ENCODE measurements at regions not wholly inside any gene's neighbourhood (a gene's known extent, or its start where the extent isn't known, plus 50 kb on each side); places are given as distances from the start of the nearest gene placed in this dataset.

DNA sequence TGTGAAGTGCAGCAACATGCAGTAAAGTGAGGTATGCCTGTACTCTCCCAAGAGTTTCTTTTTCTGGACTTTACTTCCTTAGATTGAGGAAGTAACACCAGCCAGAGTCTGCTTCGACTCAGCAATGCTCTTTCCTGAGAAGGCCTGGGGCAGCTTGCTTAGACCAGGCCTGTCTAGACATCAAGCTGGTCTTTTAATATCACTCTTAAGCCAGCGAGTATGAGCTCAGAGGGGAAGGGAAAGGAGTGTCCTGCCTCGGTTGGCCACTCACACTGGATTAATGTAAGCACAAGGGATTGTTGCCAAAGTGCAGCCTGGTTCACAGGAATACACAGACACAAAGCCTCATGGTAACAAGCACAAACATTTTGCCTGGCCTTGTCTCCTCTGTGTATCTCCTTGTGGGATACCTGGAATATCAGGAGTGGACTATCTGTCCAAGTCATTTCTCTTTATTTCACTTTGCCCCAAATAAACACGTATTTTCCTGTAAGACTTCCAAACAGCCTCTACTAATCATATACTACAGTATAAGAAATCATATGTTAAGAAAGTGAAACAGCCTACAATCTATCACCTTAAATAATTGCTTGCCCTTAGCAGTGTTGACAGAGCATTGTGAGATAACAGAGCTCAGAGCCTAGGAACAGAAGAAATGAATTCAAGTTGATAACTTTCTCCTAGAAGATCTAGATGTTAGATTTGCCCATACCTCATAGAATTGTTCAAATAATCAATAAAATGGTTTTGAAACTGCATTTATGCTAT, 121.2 kb upstream of the DAAM1 start:
- no peak for DNase-seq

DNA sequence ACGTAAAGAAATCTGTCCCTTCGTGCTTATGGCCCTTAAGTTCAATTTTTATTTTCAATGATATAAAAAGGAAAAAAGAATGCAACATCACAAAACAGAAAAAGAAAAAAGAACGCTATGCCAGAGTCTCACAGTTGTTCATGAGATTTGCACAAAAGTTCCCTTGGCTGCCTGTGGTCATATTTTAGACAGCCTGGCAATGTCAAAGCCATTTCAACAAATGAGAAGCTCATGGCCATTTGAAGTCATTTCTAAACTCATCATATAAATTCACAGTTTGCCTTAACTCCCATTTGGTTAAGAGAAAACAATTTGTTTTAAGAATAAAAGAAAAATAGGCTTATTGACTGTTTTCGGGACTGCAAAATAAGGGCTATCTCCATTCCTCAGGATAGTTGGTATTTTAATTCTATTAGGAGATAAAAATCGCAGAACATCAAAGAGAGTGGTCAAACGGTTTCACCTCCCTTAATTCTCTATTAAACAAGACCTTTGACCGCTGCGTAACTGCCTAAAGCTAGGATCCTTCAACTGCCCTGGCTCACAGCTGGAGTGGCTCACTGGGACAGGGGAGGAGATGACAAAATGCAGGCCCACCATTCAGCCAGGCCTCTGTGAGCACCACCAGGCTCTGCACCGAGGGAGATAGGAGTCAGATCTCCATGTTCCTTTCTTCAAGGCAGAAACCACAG, 119.2 kb upstream of the DAAM1 start:
- no peak for DNase-seq

DNA sequence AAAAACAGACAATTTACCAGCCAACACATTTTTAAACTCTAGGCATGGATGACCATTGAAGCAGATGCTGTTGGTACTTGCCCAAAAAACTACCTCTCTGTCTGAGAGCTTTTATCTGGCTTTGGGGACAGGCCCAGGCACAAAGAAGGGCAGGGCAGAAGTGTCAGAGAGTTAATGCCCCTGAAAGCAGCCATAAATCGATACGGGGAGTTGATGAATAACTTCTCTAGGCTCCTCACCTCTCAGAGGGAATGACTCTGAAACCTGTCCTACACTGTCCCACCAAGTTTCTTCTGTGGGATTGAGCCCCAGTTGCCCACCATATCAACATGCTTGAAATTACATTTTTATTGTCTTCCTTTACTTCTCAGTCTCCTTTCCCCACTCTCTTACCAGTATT, 113.0 kb upstream of the DAAM1 start:
- no peak for DNase-seq

- no peak for DNase-seq
Measured at GRCh38 chr14:59081720-59082119, 106.7 kb upstream of the DAAM1 start.

GRCh38 chr14:59085207-59085739, 103.2 kb upstream of the DAAM1 start:
- no peak for DNase-seq

GRCh38 chr14:59086241-59086882, 102.1 kb upstream of the DAAM1 start:
- DNase-seq: no peak

DNA sequence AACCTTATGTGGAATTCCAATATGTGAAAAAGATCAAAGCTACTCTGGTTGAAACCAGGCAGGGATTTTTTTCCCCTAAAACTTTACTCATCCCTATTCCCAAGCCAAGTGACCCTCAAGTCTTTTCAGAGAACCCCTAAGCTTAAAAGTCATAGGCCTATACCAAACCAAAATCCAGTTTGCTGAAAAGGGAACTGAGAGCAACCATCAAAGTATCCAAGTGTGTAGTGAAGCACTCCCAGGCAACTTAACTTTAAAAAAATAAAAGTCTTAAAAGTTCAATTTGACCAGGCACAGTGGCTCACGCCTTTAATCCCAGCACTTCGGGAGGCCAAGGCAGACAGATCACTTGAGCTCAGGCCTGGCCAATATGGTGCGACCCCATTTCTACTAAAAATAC, 101.2 kb upstream of the DAAM1 start:
- no peak for DNase-seq

DNA sequence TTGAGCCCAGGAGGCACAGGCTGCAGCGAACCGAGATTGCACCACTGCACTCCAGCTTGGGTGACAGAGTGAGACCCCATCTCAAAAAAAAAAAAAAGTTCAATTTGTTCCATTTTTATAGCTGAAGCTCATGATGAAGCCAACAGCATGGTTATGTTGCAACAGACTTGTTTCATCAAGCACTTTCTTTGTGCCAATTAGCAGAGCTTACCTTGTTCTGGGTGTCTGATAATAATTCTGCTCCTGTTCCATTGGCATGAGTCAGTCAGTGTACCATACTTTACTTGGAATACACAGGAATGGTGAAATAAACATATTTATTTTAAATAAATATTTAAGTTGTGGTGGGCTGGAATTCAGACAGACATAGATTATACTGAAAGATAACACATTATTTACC, 100.8 kb upstream of the DAAM1 start:
- no peak for DNase-seq

DNA sequence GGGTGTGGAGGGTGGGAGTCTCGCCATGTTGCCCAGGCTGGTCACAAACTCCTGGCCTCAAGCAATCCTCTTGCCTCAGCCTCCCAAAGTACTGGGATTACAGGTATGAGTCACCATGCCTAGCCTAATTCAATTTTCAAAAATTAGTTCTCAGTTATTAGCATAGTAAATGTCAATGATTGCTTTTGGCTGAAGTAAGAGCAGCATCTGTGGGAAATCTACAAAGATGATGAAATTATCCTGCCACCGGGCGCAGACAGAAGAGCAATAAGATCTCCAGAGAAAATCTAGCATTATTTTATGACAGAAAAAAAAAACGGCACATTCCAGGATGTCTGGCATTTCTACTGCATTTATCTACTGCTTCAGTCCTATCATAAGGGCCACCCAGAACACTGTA, 97.9 kb upstream of the DAAM1 start:
- DNase-seq: no peak

GRCh38 chr14:59091404-59091803, 97.1 kb upstream of the DAAM1 start:
- DNase-seq: no peak

GRCh38 chr14:59091976-59092375, 96.5 kb upstream of the DAAM1 start:
- DNase-seq: no peak

DNA sequence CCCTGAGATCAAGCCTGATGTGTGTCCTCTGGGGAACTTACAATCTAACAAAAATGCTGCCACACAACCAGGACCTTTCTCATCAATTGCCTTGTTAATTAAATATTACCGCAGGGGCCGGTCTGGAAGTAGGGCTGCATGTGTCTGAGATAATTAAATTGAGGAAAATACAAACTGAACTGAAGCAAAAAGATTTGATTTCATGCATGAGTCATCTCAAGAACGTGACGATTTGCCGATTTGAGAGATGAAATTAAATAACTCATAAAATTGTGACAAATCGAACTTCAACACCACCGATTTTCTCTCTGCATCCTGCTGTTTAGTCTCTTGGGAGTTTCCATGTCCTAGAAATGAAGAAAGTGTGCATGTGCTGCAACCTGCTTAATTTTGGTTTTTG, 94.6 kb upstream of the DAAM1 start:
- DNase-seq: no peak

- no peak for DNase-seq
Measured at GRCh38 chr14:59096303-59096702, 92.2 kb upstream of the DAAM1 start.

GRCh38 chr14:59097681-59098080, 90.8 kb upstream of the DAAM1 start:
- DNase-seq: no peak

GRCh38 chr14:59098377-59098776, 90.1 kb upstream of the DAAM1 start:
- no peak for DNase-seq

- DNase-seq: no peak
Measured at GRCh38 chr14:59100205-59100604, 88.3 kb upstream of the DAAM1 start.

GRCh38 chr14:59101476-59101875, 87.0 kb upstream of the DAAM1 start:
- no peak for DNase-seq

DNA sequence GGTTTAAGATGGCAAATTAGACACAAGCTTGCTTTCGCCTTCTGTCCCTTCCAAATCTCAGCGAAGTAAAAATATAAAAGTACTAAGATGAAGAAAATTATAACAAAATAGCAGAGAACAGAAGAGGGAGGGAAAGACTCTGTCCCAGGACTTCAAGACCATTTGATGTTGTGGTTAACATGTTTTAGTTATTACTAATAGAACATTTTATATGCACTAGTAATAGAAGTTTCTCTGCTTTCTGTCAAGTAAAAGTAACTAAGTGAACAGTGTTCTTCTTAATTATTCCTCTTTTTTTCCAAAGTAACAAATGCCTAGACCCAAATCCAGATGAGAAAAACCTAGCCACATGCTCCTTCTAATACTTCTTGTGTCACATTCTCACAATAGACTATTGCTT, 85.1 kb upstream of the DAAM1 start:
- DNase-seq: no peak

- no peak for DNase-seq
Measured at GRCh38 chr14:59107819-59108218, 80.6 kb upstream of the DAAM1 start.

DNA sequence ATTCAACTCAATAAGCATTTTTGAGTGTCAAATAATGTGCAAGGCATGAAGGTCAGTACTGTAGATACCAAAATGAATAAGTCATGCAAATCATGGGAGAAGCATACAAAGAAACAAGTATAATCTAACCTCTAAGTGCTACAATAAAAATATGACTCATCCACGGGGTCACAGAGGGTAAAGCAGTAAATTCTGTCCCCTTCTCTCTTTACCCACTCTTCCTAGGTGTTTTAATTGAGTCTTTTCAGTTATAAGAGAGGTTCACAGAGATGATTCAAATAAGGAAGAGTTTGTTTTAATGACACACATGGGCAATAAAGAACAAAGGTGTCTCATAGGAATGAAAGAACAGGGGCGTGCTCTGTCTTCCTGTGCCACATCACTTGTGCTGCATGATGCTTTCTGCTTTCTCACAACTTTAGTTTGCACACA, 71.5 kb upstream of the DAAM1 start:
- DNase-seq: no peak

- no peak for DNase-seq
Measured at GRCh38 chr14:59117754-59118528, 70.5 kb upstream of the DAAM1 start.

DNA sequence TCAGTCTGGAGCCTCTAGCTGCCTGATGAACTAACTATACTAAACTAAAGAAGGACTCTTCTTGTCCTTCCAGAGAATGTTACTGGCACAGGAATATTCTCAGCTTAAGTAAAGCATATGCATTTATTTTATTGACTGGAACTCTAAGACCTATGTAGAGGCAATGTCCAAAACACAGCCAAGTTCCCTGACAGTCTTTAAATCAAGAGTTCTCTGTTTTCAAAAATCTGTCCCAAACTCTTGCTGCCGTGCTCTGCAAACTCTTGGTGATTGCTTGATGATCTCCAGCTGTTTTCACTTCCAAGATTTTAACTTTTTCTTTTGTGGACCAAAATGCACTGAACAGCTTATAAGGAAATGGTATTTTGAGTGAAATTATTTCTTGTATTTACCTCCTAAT, 67.5 kb upstream of the DAAM1 start:
- no peak for DNase-seq

DNA sequence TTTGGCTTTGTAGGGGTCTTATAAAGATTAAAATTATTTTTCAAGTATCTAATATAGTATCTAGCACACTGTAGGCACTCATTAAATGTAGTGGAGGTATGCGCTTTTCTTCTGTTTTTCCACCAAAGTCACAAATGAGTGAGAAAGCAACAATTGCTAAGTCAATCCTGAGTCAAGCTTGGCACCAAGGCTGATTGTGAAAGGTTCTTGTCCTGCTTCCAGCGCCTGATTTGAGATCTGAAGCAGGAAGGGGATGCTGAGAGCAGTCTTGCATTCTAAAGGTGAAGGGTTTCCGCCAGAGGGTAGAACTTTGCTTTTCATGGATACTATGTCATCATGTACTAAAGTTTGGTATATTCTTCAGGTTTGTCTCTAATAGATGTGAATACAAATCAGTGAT, 64.9 kb upstream of the DAAM1 start:
- no peak for DNase-seq

Measured in hippocampal formation (tissue), 2 donors.